ENCODE measurements at regions not wholly inside any gene's neighbourhood (a gene's known extent, or its start where the extent isn't known, plus 50 kb on each side); places are given as distances from the start of the nearest gene placed in this dataset.

DNA sequence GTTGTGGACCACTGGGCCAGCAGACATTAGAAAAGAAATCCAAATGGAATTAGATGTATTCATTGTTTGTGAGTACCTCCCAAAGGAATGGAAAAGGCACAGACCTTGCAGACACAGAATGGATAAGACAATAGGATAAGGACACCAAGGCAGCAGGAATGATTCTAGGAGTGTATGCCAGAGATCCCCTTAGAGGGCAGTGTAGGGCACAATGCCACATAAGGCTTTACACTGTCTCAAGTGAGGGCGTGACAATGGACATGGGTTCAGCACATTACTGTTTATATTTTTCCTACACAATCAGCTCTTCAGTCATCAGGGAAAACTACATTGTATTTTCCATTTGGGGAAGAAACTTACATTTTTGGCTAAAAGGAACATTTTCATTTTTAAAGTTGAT lies 250.9 kb downstream of the PTH2R start:
- Histone ChIP-seq H3K36me3 (no peaks in the 10 kb centered on the region), H3K9me3 (peaks cover 0 to 2% (median 0%) of the 10 kb centered on the region in 11 donors), H3K27ac (no peak overlapping the region), H3K27me3 (no peaks in the 10 kb centered on the region), H3K4me1 (no peaks in the 10 kb centered on the region), H3K4me3 (no peak overlapping the region)
- ATAC-seq (no peak), DNase-seq (no peak)
- WGBS, 2 donors: 78 to 85% methylated on average over 1 of the region's 1 CpG
- intact Hi-C loops (cut with DNase I): no loop called here
- TF ChIP-seq, protein P1, sequence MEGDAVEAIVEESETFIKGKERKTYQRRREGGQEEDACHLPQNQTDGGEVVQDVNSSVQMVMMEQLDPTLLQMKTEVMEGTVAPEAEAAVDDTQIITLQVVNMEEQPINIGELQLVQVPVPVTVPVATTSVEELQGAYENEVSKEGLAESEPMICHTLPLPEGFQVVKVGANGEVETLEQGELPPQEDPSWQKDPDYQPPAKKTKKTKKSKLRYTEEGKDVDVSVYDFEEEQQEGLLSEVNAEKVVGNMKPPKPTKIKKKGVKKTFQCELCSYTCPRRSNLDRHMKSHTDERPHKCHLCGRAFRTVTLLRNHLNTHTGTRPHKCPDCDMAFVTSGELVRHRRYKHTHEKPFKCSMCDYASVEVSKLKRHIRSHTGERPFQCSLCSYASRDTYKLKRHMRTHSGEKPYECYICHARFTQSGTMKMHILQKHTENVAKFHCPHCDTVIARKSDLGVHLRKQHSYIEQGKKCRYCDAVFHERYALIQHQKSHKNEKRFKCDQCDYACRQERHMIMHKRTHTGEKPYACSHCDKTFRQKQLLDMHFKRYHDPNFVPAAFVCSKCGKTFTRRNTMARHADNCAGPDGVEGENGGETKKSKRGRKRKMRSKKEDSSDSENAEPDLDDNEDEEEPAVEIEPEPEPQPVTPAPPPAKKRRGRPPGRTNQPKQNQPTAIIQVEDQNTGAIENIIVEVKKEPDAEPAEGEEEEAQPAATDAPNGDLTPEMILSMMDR (IDR thresholded peaks at IDR 0.05): no peak

DNA sequence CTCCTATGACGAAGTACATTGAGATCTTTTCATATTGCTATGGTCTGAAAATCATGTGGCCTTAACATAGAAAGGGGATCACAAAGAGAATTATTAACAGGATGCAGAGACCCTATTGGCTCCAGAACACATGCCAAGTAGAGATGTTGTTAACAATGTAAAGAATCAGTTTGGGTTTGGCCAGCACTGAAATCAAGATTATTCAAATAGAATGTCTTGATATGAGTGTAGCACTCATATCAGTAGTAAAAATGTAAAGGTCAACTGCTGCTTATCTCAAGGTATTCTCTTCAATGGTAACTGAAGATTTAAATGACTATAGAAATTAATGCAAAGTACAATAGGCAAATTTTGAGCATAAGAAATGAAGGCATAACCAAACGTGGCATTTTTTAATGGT lies 262.8 kb downstream of the PTH2R start:
- DNase-seq (no peak), ATAC-seq (no peak)
- Histone ChIP-seq H3K4me3 (no peak overlapping the region), H3K27ac (no peak overlapping the region), H3K4me1 (peaks cover 0 to 8% (median 0%) of the 10 kb centered on the region in 9 donors), H3K36me3 (no peaks in the 10 kb centered on the region), H3K27me3 (no peaks in the 10 kb centered on the region), H3K9me3 (no peaks in the 10 kb centered on the region)
- intact Hi-C loops (cut with DNase I): no loop called here
- TF ChIP-seq, protein P1 (IDR thresholded peaks at IDR 0.05): no peak
- WGBS, 2 donors: 78 to 88% methylated on average over 2 of the region's 2 CpGs

DNA sequence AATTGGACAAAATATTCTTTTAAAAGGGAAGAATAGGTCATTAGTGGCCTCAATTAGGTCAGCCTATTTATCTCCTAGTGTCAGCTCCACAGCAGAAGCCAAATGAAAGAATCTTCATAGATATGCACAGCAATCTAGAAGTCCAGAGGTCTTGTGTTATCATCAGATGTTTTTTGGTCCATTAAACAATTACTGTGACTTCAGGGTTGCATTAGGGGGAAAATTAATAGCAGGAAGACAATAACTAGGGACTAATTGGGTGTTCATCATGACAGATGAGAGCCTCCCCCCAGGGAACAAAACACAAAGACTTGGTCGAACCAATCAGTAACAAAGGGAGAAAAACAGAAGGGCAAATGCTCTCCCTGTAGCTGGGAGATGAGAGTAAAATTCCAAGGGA lies 264.7 kb downstream of the PTH2R start:
- Histone ChIP-seq H3K4me3 (no peak overlapping the region), H3K27ac (no peak overlapping the region), H3K36me3 (no peaks in the 10 kb centered on the region), H3K4me1 (peaks cover 0 to 15% (median 0%) of the 10 kb centered on the region in 9 donors), H3K27me3 (no peaks in the 10 kb centered on the region), H3K9me3 (no peaks in the 10 kb centered on the region)
- intact Hi-C loops (cut with DNase I): no loop called here
- ATAC-seq (no peak), DNase-seq (no peak)
- WGBS, 2 donors: 14 to 25% methylated on average over 1 of the region's 1 CpG
- TF ChIP-seq, protein P1 (IDR thresholded peaks at IDR 0.05): no peak

DNA sequence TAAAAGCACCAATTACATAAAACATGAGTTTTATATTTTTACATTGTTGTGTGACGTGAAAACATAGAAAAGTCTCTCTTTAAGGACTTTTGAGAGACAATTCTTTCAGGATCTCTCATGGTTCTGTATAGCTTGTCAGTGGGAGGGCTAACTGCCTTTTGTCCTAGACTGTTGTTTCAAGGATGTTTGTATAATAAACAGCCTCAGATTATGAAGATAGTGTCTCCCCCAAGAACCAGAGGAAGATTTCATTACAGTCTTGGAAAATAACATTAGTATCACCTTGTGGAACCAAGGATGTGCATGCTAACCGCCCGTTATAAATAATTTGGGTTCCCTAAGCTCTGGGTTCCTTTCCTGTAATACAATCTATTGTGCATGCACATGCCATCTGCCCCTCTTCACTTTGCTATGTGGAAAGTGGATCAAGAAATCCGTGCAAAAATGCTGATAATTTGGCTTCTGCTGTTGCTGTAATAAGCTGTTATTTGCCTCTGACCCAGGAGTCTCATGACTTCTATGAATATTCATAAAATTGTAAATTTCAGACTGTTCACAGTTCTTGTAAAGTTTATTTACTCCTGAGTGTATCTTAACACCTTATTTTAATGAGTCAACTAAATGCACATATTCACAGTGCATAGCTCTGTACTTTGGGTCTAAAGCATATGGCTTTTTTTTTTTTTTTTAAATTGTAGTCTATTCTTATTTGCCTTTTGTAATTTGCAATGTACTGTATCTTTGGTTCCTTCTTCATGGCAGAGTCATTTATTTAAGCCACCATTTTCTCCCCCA lies 265.5 kb downstream of the PTH2R start:
- no peak overlapping the region for H3K27ac ChIP-seq
- ATAC-seq (no peak), DNase-seq (no peak)
- no peaks in the 10 kb centered on the region for H3K27me3 ChIP-seq
- peaks cover 0 to 15% (median 0%) of the 10 kb centered on the region in 9 donors for H3K4me1 ChIP-seq
- H3K4me3 ChIP-seq: no peak overlapping the region
- intact Hi-C loops (cut with DNase I): no loop called here
- TF ChIP-seq, protein P1 (IDR thresholded peaks at IDR 0.05): no peak
- H3K36me3 ChIP-seq: no peaks in the 10 kb centered on the region
- 67 to 70% methylated on average over 4 of the region's 4 CpGs for WGBS, 2 donors
- H3K9me3 ChIP-seq: no peaks in the 10 kb centered on the region

Measured in heart right ventricle (tissue), 16 donors.